GM21717 (cell line): ENCODE measurements at regions not wholly inside any gene's neighbourhood (a gene's known extent, or its start where the extent isn't known, plus 50 kb on each side); places are given as distances from the start of the nearest gene placed in this dataset.
A peak's percentile ranks its signal among the peaks of the same experiment; 100 is the strongest.

ENCODE experiments used
- ATAC-seq: cut with Tn5 transposase; IDR thresholded peaks from one replicate; pipeline ENCODE4 v1.9.1; 2021; ENCODE audit warnings: mild to moderate bottlenecking, moderate library complexity; ENCODE audit not compliant: unreplicated experiment

- no peak for ATAC-seq
Observed at GRCh38 chr2:147232225-147232669, 612.6 kb upstream of the ACVR2A start.

DNA sequence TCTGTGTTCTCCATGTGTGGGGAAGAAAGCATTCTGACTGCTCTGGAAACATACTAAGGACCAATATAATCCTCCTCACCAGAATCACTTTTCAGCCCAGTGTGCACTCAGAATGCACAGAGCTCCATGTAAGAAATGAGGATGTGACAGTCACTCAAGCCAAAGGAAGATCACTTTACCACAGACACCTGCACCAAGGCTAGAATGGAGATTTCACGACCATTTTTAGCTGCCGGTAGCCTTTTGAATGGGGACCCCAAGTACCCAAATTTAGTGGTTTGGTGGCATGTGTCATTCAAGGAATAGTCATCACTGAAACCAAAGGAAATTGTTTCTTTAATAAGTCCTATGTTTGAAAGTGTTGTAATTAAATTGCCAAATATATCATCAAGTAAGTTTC is 613.2 kb upstream of the ACVR2A start:
- peak; percentile 88 for ATAC-seq

GRCh38 chr2:147231081-147231480 is 613.7 kb upstream of the ACVR2A start:
- ATAC-seq = no peak

GRCh38 chr2:147227313-147227712 is 617.5 kb upstream of the ACVR2A start:
- no peak for ATAC-seq

- ATAC-seq = no peak
Observed at GRCh38 chr2:147224070-147224469, 620.8 kb upstream of the ACVR2A start.

DNA sequence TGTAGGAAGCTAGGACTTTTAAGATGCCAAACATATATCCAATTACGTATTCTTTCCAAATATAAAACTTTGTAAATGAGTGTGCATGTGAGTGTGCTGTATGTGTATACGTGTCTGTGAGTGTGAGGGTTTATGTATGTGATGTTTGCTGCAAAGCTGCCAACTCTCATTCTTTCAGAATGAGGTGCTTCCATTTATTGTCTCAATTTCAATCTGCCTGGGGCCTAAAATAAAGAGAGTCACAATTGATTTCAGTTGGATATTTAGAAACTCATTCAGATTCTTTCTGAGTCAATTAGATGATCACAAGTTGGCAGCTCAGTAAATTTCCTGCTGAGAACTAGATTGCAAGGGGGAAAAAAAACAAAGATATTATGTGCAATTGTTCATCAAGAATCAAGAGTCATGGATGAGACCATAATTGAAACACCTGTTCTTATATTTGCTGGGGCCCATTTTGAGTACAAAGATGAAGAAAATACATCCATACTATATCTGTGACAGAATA is 621.2 kb upstream of the ACVR2A start:
- no peak for ATAC-seq

GRCh38 chr2:147223119-147223518 is 621.7 kb upstream of the ACVR2A start:
- peak; percentile 79 for ATAC-seq

DNA sequence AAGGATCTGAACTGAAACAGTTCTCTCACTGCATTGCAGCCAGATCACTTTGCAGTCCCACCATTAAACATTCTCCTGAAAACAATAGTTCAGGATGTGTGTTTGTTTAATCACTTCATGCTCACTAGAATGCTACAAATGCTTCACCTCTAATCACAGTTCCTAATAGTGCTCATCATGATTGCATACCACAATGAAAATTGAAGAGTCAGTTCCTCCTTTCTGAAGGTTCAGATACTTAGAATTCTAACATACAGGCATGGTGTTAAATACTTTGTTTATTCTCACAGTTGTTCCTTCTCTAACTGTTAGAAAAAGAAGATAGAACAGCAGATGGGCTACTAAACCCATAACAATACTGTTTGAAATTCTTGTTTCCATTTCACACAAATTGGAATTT is 622.3 kb upstream of the ACVR2A start:
- no peak for ATAC-seq

DNA sequence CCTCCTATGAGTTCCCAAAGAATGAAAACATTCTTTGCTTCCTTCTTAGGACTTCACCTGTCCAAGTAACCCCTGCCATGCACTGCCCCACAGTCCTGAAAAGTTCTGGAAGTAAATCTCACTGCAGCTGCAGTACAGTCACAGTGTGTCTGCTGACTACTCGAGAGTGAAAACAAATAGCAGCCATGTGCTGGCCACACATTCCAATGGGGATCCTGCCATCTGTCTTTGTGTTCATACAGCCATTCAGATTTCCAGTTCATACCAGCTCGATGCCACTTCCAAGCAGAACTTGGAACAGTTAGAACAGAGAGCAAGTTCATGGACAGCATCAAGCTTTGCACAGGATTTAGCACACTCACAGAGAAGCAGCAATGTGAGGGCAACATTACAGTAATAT is 629.9 kb upstream of the ACVR2A start:
- ATAC-seq = no peak

DNA sequence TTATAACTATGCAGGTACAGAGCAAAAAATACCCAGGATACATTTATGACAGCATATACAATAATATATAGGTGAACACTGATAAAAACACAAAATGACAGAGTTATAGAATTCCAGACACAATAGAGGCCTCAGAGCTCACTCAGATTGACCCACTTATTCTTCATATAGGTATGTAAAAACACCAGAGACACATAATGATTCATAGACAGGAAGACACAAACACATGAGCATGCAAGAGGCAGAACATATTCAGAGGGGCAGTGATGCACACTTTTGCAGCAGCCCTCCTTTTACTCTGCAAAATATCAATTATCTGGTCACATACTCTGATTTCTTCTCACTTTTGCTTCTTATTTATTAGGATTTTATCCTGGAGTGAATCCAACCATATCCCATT is 633.3 kb upstream of the ACVR2A start:
- no peak for ATAC-seq

DNA sequence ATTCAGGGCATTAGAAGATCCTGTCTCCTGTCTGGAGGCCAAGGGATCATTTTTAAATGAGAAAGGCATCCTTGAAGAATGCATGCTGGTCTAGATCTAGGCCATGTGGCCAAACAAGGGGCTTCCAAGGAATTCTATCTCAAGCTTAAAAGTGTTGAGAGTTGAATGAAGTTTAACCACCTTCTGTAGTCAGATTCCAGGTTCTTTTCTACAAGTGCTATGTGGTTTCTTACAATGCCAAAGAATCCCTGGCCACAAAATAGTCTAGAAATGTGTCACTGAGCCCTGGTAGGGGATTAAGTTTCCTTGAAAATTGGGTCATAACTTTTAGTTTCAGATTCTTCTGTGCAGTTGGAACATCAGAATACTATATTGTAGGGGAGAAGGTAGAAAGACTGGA is 640.7 kb upstream of the ACVR2A start:
- ATAC-seq = no peak

DNA sequence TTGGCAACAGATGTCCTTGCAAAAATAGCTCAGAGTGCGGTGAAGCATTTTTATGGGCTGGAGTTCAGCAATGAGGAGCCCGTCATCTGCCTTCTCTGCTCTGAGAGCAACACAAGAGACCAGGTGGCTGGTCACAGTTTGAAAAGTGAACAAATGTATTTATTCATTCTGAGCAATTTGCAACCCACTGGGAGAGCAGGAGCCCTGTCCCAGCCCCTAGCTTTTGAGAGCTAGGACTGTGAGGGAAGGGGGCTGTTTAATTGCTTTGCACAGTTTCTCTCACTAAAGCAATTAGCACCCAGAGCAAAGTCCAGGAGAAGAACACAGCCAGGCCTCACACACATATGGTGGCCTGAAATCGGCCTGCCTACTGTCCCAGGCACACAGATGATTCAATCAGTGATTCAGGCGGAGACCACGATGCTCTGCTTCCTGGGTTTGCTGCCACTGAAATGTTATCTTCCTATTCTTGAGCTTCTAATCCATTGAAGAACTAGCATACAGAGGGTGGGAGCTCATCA is 646.1 kb upstream of the ACVR2A start:
- no peak for ATAC-seq

- ATAC-seq = no peak
Observed at GRCh38 chr2:147197754-147198483, 646.9 kb upstream of the ACVR2A start.

DNA sequence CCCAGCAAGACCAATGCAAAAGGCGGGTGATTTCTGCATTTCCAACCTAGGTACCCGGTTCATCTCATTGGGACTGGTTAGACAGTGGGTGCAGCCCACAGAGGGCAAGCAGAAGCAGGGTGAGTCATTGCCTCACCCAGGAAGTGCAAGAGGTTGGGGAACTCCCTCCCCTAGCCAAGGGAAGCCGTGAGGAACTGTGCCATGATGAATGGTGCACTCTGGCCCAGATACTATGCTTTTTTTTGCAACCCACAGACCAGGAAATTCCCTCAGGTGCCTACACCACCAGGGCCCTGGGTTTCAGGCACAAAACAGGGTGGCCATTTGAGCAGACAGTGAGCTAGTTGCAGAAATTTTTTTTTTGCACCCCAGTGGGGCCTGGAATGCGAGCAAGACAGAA is 662.6 kb upstream of the ACVR2A start:
- peak; percentile 85 for ATAC-seq

DNA sequence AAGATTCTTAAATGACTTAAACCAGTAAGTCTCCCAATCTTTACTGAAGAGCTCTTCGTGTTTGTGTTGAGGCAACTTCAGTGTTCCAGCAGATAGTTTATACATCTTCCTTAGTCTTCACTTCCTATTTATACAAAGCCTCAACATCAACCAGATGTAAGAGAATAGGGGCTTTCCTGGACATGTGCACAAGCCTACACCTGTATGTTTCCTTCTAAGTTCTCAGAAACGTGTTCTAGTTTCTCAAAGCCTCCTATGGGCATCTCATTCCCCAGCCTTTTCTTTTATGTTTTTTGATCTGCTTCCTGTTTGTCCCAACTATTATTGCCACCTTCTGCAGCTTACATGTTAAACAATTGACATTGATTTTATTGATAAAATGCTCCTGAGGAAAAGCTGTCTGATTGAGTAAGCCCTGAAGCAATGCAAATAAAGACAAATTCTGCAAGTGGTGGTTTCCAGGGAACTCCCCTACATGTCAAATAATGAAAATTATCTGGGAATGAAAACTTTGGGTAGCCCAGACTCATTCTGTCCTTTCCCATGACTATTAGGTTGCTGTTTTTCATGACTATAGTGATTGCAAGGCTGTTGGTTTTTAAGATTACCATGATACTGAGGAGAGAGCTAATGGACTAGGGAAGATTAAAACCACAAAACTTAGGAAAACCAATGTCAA is 663.3 kb upstream of the ACVR2A start:
- ATAC-seq = peak; percentile 75

DNA sequence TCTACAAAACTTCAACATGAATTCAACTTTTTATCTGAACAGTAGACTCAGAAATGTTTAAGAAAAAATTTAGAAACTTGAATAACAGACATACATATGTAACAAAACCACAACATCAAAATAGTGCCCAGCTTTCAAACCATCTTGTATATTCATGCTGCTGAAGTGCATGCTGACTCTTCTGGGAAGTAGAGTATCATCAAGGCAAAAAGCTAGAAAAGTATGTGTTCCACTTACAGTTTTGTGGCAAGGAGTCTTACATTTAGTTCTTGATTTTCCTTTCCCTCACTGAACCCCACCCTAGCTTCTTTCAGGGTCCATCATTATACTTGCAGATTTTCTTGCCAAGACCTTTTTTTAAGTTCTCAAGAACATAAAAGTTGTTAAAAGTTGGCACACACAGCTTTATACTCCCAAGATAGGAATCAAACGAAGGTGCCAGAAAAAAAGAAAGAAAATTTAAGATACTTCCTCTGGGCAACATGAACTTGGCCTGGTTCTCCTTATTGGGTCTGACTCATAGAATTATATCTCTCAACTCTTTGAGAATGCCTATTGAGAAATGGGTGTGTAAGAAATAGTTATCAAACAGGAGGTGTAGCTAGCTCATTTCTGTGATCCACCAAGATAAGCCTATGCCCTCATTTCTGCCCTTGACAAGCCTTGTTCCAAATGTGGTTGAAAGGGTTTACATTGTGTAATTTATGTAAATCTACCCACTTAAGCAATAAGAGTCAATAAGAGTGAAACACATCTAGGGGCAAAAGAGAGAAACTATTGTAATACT is 667.6 kb upstream of the ACVR2A start:
- ATAC-seq = no peak

DNA sequence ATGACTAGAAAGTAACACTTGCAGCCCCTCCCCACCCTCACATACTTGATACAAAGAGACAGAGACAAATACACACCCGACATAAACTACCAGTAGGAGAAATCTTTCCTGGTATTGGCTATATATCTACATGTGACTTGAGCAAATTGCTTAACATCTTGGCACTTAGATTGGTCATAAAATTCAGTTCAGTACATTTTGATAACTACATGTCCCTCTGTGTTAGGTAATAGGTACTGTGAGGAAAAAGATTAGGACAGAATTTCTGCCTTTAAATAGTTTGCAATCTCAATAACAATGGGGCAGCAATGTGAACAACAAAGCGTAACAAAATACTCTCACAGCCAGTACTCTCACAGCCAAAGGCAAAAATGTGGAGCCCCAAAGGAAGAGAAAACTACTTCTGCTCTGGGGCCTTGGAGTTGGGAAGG is 670.0 kb upstream of the ACVR2A start:
- ATAC-seq = no peak

DNA sequence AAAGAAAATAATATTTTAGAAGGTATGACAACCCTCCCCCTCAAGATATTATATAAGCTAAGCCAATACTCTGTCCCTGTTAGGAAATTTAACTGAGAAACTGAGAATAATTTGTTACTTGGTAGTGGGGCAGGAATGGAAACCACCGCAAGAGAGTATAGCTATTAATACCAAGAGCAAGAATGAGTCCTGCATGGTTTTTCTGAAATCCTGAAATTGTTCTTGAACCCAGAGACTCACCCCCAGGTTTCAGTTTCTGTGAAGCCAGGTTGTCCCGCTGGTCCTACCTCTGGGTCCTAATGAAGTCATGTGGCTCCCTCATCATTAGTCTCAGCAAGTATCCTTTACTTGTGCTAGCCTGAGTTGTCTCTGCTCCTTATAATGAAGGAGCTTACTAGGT is 671.0 kb upstream of the ACVR2A start:
- peak; percentile 52 for ATAC-seq

DNA sequence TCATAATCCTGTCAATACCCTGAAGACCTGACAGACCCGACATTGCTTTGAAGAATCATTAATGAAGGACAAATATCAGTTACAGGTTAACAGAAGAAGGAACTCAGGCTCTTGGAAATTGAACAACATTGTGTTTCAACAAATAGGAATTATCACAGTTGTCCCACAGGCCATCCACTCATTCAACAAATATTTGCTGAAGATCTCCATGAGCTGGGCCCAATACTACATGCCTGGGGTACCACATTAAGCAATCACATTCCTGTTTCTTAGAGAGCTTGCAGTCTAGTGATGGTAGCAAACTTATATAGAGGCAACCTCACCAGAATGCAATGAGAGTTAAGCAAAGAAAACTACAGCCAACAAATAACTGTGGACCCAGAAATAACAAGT is 671.6 kb upstream of the ACVR2A start:
- no peak for ATAC-seq

- no peak for ATAC-seq
Observed at GRCh38 chr2:147172493-147173188, 672.2 kb upstream of the ACVR2A start.

DNA sequence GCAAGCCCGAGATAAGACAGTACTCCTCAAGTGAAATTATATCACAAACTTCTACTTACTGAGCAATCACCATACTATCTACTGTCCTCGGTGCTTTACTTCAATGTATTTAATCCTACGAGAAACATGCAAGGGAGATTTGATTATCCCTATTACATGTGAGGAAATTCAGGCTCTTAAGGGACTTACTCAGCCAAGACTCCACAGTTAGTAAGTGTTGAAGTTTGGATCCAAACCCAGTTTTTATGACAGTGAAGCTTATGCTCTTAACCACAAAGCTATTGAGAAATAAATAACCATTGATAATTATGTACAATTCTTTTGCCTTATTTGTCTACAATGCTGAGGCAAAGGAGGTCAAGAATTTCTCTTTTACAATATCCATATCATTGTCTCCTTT is 672.9 kb upstream of the ACVR2A start:
- no peak for ATAC-seq
